ENCODE measurements at regions not wholly inside any gene's neighbourhood (a gene's known extent, or its start where the extent isn't known, plus 50 kb on each side); places are given as distances from the start of the nearest gene placed in this dataset.

DNA sequence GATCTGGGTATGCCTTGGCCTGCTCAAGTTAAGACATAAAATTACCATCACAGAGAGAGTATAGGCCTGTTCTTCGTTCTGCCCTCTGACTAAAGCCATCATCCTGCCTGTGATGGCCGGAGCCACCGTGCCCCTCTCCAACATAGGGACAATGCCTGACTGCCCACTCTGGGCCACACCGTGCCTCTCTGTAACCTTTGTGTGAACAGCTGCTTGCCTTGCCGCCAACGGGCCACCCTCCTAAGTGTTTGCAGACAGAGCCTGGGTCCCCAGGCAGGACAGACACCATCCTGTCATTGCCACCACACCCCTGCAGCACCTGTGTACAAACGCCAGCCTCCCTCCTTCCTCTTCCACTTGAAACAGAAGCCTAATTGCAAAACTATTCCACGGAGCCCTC is 298.7 kb upstream of the TENM3 start:
- TF ChIP-seq, protein P1, sequence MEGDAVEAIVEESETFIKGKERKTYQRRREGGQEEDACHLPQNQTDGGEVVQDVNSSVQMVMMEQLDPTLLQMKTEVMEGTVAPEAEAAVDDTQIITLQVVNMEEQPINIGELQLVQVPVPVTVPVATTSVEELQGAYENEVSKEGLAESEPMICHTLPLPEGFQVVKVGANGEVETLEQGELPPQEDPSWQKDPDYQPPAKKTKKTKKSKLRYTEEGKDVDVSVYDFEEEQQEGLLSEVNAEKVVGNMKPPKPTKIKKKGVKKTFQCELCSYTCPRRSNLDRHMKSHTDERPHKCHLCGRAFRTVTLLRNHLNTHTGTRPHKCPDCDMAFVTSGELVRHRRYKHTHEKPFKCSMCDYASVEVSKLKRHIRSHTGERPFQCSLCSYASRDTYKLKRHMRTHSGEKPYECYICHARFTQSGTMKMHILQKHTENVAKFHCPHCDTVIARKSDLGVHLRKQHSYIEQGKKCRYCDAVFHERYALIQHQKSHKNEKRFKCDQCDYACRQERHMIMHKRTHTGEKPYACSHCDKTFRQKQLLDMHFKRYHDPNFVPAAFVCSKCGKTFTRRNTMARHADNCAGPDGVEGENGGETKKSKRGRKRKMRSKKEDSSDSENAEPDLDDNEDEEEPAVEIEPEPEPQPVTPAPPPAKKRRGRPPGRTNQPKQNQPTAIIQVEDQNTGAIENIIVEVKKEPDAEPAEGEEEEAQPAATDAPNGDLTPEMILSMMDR (IDR thresholded peaks at IDR 0.05; ENCODE audit: insufficient read depth, low read length), result no peak
- TF ChIP-seq POLR2AphosphoS5 (IDR thresholded peaks at IDR 0.05; ENCODE audit: low read depth) (no peak), SPI1 (IDR thresholded peaks at IDR 0.05; ENCODE audit: borderline replicate concordance, low read depth) (no peak)

Measured in HL-60 (cell line).